Activated CD4-positive, alpha-beta T cell treated with anti-CD3 and anti-CD28 coated beads for 36 hours (primary cell): ENCODE measurements at regions not wholly inside any gene's neighbourhood (a gene's known extent, or its start where the extent isn't known, plus 50 kb on each side); places are given as distances from the start of the nearest gene placed in this dataset.

Experiments
- ATAC-seq: fragments of 200-7000 bp; cut with Tn5 transposase; one replicate; pipeline ENCODE4 v1.10.0; 2021; ENCODE audit warnings: mild to moderate bottlenecking, moderate library complexity
- CTCF ChIA-PET: fragments of 350-600 bp; sonication (Branson Sonifier 250); formaldehyde crosslinking; loops from one replicate; lab custom pipeline; 2021; ENCODE audit warnings: antibody characterized with exemption; lab: Charles Lee
- POLR2A ChIA-PET: fragments of 350-600 bp; sonication (Branson Sonifier 250); formaldehyde crosslinking; loops from one replicate; lab custom pipeline; 2021; ENCODE audit warnings: antibody characterized with exemption, inconsistent platforms; lab: Charles Lee
- DNase-seq: peaks from one replicate; pipeline ENCODE4 v3.0.0-alpha.2; 2020
- H3K27ac Mint-ChIP-seq: one replicate; pipeline ENCODE4 v1.8.0; 2021; ENCODE audit warnings: mixed read lengths
- H3K27me3 Mint-ChIP-seq: one replicate; pipeline ENCODE4 v1.8.0; 2021; ENCODE audit warnings: mixed read lengths
- H3K36me3 Mint-ChIP-seq: one replicate; pipeline ENCODE4 v1.8.0; 2021; ENCODE audit warnings: low read depth, mixed read lengths
- H3K4me1 Mint-ChIP-seq: one replicate; pipeline ENCODE4 v1.8.0; 2021; ENCODE audit warnings: mixed read lengths
- H3K4me3 Mint-ChIP-seq: one replicate; pipeline ENCODE4 v1.8.0; 2021; ENCODE audit warnings: mild to moderate bottlenecking, moderate library complexity, mixed read lengths
- H3K9me3 Mint-ChIP-seq: one replicate; pipeline ENCODE4 v1.8.0; 2021; ENCODE audit warnings: low read depth, mixed read lengths
- intact Hi-C, 2 experiments: fragments of 100-400 bp; cut with DNase I in 1 of 2; cut with micrococcal nuclease in 1 of 2; formaldehyde crosslinking; loops; one replicate each; pipeline versions ENCODE4 v1.14.2 to v1.15.1; 2022 to 2024; cut with DNase I, micrococcal nuclease

DNA sequence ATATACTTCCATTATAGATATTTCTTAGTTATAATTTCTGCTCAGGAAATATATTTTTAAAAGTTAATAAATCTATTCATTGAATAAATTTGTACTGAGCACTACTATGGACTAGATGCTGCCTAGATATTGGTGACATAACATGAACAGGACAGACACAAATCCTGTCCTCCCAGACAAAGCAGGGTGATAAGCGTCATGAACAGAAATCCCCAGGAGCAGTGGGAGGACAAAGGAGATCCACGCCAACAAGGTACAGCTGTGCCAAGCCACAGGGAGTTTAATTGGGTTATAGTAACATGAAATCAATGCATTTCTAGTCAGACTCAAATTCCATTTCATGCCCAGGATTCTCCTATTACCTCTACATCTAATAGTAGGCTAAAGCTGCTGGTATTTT is 171.8 kb upstream of the CPNE8 start:
- Mint-ChIP-seq H3K27me3 (no peaks in the 10 kb centered on the region), H3K36me3 (no peaks in the 10 kb centered on the region), H3K4me1 (no peaks in the 10 kb centered on the region), H3K9me3 (no peaks in the 10 kb centered on the region), H3K4me3 (no peak overlapping the region), H3K27ac (no peak overlapping the region)
- intact Hi-C loops, result no loop called here
- CTCF ChIA-PET, result no interaction called here
- DNase-seq, result no peak
- no peak for ATAC-seq
- POLR2A ChIA-PET, result no interaction called here

DNA sequence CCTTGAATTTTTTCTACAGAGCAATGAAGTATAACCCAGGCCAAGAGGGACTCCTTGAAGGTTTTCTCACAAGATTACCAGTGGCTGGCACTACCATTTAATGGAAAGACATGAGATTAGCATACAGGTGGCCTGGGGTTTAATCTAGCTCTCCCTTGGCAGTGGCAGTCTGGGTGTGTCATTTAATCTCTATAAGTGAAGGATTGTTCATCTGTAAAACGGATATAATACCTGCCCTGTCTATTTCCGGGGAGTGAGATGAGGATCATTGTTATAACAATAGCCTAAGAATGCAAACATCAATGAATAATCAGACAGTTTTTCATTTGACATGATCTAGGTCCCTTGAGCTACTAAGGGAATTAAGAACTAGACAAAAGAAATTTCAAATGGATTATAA is 168.7 kb upstream of the CPNE8 start:
- ATAC-seq, result no peak
- CTCF ChIA-PET, result no interaction called here
- intact Hi-C loops, result no loop called here
- H3K36me3 Mint-ChIP-seq, result no peaks in the 10 kb centered on the region
- no peak overlapping the region for H3K27ac Mint-ChIP-seq
- H3K4me1 Mint-ChIP-seq, result no peaks in the 10 kb centered on the region
- DNase-seq, result no peak
- POLR2A ChIA-PET, result no interaction called here
- H3K9me3 Mint-ChIP-seq, result no peaks in the 10 kb centered on the region
- H3K4me3 Mint-ChIP-seq, result no peak overlapping the region
- peaks cover 3% of the 10 kb centered on the region for H3K27me3 Mint-ChIP-seq

DNA sequence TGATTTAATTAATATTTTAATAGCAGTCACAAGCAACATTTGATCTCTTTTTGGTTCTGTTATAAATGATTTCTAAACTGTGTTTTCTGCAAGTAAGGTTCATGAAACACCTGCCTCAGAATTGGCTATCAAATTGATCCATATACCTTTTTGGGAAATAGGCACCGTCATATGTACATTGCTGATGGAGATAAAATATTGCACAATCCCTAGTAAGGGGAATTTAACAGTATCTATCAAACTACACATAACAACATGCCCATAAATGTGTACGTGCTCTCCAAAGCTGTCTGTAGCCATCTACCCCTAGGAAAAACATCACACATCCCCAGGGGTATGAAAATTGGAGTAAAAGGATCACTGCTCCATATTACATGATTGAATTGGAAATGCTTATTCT is 167.3 kb upstream of the CPNE8 start:
- Mint-ChIP-seq H3K27me3 (peaks cover 3% of the 10 kb centered on the region), H3K4me1 (no peaks in the 10 kb centered on the region), H3K4me3 (no peak overlapping the region), H3K27ac (no peak overlapping the region), H3K9me3 (no peaks in the 10 kb centered on the region), H3K36me3 (no peaks in the 10 kb centered on the region)
- DNase-seq, result no peak
- CTCF ChIA-PET, result no interaction called here
- POLR2A ChIA-PET, result no interaction called here
- intact Hi-C loops, result no loop called here
- ATAC-seq, result no peak

DNA sequence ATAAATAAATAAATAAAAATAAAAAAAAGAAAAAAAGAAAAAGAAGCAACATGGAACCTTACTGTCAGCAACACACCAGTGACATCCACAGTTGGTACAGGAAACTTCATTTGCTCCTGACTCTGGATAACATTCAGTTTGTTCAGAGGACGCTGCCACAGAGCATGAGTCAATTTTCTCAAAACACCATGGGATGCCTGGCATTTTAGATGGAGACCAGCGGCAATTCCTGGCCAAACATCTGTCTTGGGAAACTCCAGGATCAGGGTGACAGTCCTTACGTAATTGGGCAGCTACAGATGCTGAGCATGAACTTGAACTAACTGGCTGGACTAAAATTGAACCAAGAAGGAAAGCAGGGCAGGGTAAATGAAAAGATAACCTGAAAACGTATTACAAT is 166.2 kb upstream of the CPNE8 start:
- intact Hi-C loops, result no loop called here

DNA sequence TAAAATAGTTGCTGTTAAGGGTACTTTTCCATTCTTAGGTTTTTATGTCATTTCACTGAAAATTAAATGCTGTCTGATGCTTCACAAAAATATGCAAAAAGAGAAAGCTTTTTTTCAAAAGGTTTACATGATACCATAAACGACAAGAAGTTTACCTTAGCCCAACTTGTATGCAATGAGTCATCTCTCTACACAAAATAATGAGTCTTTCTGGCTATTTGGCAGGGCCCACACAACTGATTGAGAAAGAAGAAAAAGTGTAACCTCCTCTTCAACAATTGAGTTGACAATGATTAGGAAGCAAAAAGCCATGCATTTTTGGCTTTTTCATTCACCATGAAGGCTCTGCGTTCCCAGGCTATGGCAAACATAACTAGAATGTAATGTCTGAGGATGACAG is 165.4 kb upstream of the CPNE8 start:
- no peak overlapping the region for H3K27ac Mint-ChIP-seq
- ChIA-PET POLR2A (no interaction called here), CTCF (interaction anchor here (0.6 kb wide), 1 partner anchor 20 kb away, joined by 4 read pairs; no protein-coding TSS in a partner anchor)
- intact Hi-C loops, result no loop called here
- H3K27me3 Mint-ChIP-seq, result peaks cover 3% of the 10 kb centered on the region
- H3K4me1 Mint-ChIP-seq, result no peaks in the 10 kb centered on the region
- ATAC-seq (no peak), DNase-seq (no peak)
- no peaks in the 10 kb centered on the region for H3K36me3 Mint-ChIP-seq
- no peaks in the 10 kb centered on the region for H3K9me3 Mint-ChIP-seq
- H3K4me3 Mint-ChIP-seq, result no peak overlapping the region

More for the DNA sequence above, 166.2 kb upstream of the CPNE8 start:
- ATAC-seq (no peak), DNase-seq (no peak)
- H3K27ac Mint-ChIP-seq, result no peak overlapping the region
- no peaks in the 10 kb centered on the region for H3K36me3 Mint-ChIP-seq
- no peak overlapping the region for H3K4me3 Mint-ChIP-seq
- POLR2A ChIA-PET, result no interaction called here
- CTCF ChIA-PET, result no interaction called here
- no peaks in the 10 kb centered on the region for H3K9me3 Mint-ChIP-seq
- H3K27me3 Mint-ChIP-seq, result peaks cover 3% of the 10 kb centered on the region
- H3K4me1 Mint-ChIP-seq, result no peaks in the 10 kb centered on the region

DNA sequence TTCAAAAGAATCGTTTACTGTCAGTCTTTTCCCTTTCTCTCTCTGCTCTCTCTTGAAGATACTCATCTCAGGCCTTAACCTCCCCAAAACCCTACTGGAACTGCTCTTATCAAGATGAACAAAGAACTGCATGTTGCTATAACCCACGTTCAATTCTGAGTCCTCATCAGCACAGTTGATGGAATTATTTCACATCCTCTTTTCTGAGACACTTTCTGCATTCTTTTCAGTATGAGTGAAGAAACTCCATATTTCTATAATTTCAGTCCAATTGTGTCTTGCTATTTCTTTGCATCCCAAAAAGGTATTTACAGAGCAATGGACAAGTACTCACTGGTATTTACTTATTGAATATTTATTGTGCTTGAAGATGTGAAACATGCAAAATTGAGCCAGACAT is 160.1 kb upstream of the CPNE8 start:
- no peak for ATAC-seq
- H3K27me3 Mint-ChIP-seq, result peaks cover 3% of the 10 kb centered on the region
- no peaks in the 10 kb centered on the region for H3K4me1 Mint-ChIP-seq
- no peak for DNase-seq
- H3K27ac Mint-ChIP-seq, result no peak overlapping the region
- ChIA-PET POLR2A (no interaction called here), CTCF (no interaction called here)
- no peak overlapping the region for H3K4me3 Mint-ChIP-seq
- intact Hi-C loops, result no loop called here
- H3K9me3 Mint-ChIP-seq, result no peaks in the 10 kb centered on the region
- H3K36me3 Mint-ChIP-seq, result no peaks in the 10 kb centered on the region

DNA sequence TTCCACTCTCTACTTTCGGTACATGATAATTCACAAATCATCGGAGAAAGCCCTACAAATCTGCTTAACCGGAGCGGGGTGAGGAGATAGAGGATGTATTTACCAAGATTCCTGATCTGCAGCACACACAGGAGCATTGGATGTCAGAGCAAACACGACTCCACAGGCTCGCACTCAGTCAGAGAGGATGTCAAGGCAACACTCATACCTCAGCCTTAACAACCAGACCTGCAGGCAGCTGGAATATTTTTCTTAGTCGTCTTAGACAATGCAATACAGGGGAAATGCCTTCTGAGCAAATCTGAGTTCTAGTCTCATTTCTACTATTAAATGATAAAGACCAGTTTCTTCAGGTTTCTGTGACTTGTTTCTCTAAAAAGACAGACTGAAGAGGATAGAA is 159.3 kb upstream of the CPNE8 start:
- ATAC-seq (no peak), DNase-seq (no peak)
- no peaks in the 10 kb centered on the region for H3K9me3 Mint-ChIP-seq
- H3K27me3 Mint-ChIP-seq, result peaks cover 3% of the 10 kb centered on the region
- no peaks in the 10 kb centered on the region for H3K36me3 Mint-ChIP-seq
- intact Hi-C loops, result no loop called here
- H3K4me1 Mint-ChIP-seq, result no peaks in the 10 kb centered on the region
- CTCF ChIA-PET, result no interaction called here
- POLR2A ChIA-PET, result no interaction called here
- no peak overlapping the region for H3K27ac Mint-ChIP-seq
- H3K4me3 Mint-ChIP-seq, result no peak overlapping the region

DNA sequence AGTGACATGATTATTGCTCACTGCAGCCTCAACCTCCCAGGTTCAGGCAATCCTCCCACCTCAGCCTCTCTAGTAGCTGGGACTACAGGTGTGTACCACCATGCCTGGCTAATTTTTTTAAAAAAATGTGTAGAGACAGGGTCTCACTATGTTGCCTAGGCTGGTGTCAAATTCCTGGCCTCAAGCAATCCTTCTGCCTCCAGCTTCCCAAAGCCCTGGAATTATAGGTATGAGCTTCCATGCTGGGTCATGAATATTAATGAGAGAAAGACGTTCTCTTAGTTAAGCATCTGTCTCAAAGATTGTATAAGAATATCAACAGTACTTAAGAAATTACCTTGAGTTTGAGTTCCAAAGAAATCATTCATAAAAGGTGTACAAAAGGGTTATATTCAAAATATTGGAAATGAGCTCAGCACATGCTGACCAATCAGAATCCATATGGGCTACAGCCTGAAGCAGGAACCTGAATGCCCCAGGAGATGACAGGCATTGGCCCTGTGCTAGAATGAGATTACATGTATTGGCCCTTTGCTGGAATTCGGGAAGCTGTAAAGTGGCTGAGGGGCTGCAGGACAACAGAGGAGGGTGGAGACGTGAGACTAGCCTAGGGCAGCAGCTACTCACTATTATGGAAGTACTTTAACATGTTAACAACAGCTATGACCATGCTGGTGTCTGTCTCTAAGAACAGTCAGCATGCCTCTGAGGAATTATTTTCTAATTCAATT is 157.0 kb upstream of the CPNE8 start:
- ChIA-PET POLR2A (interaction anchor here (0.7 kb wide), 1 partner anchor 690 kb away, joined by 3 read pairs; no protein-coding TSS in a partner anchor), CTCF (no interaction called here)
- Mint-ChIP-seq H3K9me3 (no peaks in the 10 kb centered on the region), H3K4me3 (no peak overlapping the region), H3K27me3 (no peaks in the 10 kb centered on the region), H3K36me3 (no peaks in the 10 kb centered on the region), H3K4me1 (no peaks in the 10 kb centered on the region), H3K27ac (no peak overlapping the region)
- no peak for DNase-seq
- intact Hi-C loops, result no loop called here
- ATAC-seq, result no peak

DNA sequence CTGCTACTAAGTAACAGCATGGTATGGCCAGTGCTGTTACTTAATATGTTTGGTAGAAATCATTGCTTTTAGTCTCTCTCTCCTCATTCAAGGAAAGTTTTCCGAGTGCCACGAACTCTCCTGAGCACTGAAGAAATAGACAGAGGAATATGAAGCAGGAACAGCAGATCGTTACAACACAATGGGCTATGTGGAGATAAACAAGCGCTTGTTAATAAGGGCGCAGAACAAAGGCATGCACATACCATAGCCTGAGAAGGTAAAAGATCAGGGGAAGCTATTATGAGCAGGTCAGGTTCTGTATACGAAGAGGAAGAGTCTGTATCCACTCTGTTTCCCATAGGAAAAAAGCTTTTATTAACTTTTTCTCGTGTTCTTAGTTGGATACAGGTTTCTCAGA is 156.2 kb upstream of the CPNE8 start:
- POLR2A ChIA-PET, result no interaction called here
- Mint-ChIP-seq H3K36me3 (no peaks in the 10 kb centered on the region), H3K4me3 (no peak overlapping the region)

DNA sequence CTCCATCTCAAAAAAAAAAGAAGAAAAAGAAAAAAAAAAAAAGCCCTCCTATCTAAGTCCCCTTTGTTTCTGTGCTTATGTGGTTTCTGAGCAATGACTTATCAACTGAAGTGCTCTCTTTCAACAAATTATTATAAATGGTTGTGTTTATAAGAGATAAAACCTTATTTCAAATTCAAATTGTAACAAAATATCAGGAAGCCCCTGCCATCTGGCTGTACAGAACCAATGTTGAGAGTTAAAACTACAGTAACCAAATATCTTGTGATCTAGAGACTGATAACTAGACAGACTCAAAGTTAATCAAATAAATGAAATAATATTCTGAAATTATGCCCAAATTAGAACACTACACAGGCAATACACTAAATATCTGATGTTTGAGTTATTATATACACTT is 143.0 kb upstream of the CPNE8 start:
- H3K4me3 Mint-ChIP-seq, result no peak overlapping the region
- no peaks in the 10 kb centered on the region for H3K27me3 Mint-ChIP-seq
- CTCF ChIA-PET, result no interaction called here
- H3K27ac Mint-ChIP-seq, result no peak overlapping the region
- no peak for DNase-seq
- POLR2A ChIA-PET, result no interaction called here
- no peaks in the 10 kb centered on the region for H3K4me1 Mint-ChIP-seq
- ATAC-seq, result no peak
- intact Hi-C loops, result no loop called here
- H3K9me3 Mint-ChIP-seq, result no peaks in the 10 kb centered on the region
- no peaks in the 10 kb centered on the region for H3K36me3 Mint-ChIP-seq

More for the DNA sequence above, 156.2 kb upstream of the CPNE8 start:
- CTCF ChIA-PET, result no interaction called here
- DNase-seq, result no peak
- intact Hi-C loops, result no loop called here
- ATAC-seq, result no peak
- H3K27ac Mint-ChIP-seq, result no peak overlapping the region
- peaks cover 2% of the 10 kb centered on the region for H3K9me3 Mint-ChIP-seq
- H3K27me3 Mint-ChIP-seq, result no peaks in the 10 kb centered on the region
- H3K4me1 Mint-ChIP-seq, result no peaks in the 10 kb centered on the region

DNA sequence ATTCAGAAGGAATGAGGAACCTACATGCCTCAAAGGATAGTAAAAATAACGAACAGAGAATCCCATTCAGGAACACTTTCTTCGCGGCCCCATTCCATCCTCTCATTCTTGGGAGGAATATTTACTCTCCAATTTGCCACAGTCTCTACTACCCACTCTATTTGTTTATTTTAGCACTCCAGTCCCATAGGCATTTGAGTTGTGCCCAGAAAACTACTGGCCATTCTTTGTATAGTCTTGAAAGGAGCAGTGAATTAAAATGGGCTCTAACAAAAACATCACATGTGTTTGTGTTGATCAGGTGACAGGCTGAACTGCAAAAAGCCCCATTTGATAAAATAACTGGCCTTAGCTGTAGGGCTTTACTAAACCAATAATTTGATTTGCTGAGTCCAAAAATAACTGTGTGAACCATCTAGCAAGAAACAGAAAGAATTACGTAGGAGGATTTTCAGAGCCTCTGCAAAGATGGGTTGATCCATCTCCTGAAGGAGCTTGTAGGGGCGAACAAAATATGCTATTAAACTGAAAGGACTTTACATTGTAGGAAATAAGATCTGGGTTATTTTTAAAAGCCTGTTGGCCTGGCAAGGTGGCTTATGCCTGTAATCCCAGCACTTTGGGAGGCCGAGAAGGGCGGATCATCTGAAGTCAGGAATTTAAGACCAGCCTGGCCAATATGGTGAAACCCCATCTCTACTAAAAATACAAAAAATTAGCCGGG is 142.3 kb upstream of the CPNE8 start:
- CTCF ChIA-PET, result no interaction called here

DNA sequence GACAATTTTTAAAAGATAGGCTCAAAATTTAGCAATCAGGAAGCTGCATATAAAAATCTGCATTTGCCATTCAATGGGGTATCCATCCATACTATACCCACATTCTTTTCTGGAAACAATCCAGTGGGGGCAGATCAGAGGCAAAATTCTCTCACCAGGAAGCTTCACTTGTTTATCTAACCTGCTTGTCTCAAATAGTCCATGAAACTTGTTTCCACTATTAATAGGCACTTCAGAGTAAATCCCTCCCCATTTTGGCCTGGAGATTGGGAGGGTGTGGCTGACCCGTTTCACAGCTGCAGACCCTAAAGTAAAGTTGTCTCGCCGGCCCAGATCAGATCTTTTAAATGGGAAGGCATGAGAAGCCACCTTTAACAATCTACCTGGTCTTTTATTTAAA is 139.4 kb upstream of the CPNE8 start:
- CTCF ChIA-PET, result interaction anchor here (0.6 to 0.7 kb wide), 2 partner anchors 67 to 289 kb away, joined by 3 read pairs; no protein-coding TSS in a partner anchor
- ATAC-seq, result no peak
- Mint-ChIP-seq H3K27ac (no peak overlapping the region), H3K9me3 (no peaks in the 10 kb centered on the region), H3K27me3 (no peaks in the 10 kb centered on the region), H3K36me3 (no peaks in the 10 kb centered on the region), H3K4me1 (no peaks in the 10 kb centered on the region), H3K4me3 (no peak overlapping the region)
- intact Hi-C loops, result no loop called here
- POLR2A ChIA-PET, result no interaction called here
- DNase-seq, result no peak

More for the DNA sequence above, 142.3 kb upstream of the CPNE8 start:
- Mint-ChIP-seq H3K9me3 (no peaks in the 10 kb centered on the region), H3K4me3 (no peak overlapping the region), H3K36me3 (no peaks in the 10 kb centered on the region), H3K27ac (no peak overlapping the region), H3K4me1 (no peaks in the 10 kb centered on the region), H3K27me3 (no peaks in the 10 kb centered on the region)
- intact Hi-C loops, result no loop called here
- DNase-seq, result no peak
- POLR2A ChIA-PET, result no interaction called here
- no peak for ATAC-seq
